WTC11 (cell line): ENCODE measurements at regions not wholly inside any gene's neighbourhood (a gene's known extent, or its start where the extent isn't known, plus 50 kb on each side); places are given as distances from the start of the nearest gene placed in this dataset.
A peak's percentile ranks its signal among the peaks of the same experiment; 100 is the strongest.

Experiments
- ATAC-seq: fragments of 200-7000 bp; cut with Tn5 transposase; 2 replicates; pipeline ENCODE4 v1.10.0; 2021; ENCODE audit warnings: mild to moderate bottlenecking, moderate library complexity
- CTCF ChIA-PET: fragments of 300-600 bp; sonication (Branson Sonifier 250); formaldehyde crosslinking; loops from one replicate; lab custom pipeline; 2021; ENCODE audit warnings: antibody characterized with exemption; lab: Charles Lee
- POLR2A ChIA-PET: fragments of 350-600 bp; sonication (Branson Sonifier 250); formaldehyde crosslinking; loops from one replicate; lab custom pipeline; 2021; ENCODE audit warnings: antibody characterized with exemption; lab: Charles Lee
- DNase-seq: peaks from one replicate; pipeline ENCODE4 v3.0.0; 2021; ENCODE audit warnings: low spot score
- H3K27ac Mint-ChIP-seq: 2 replicates; pipeline ENCODE4 v1.8.0; 2021; ENCODE audit warnings: mixed read lengths
- H3K27me3 Mint-ChIP-seq: 2 replicates; pipeline ENCODE4 v1.8.0; 2021; ENCODE audit warnings: low read depth, mild to moderate bottlenecking, moderate library complexity, mixed read lengths
- H3K36me3 Mint-ChIP-seq: 2 replicates; pipeline ENCODE4 v1.8.0; 2021; ENCODE audit warnings: mixed read lengths
- H3K4me1 Mint-ChIP-seq: 2 replicates; pipeline ENCODE4 v1.8.0; 2022; ENCODE audit warnings: mixed read lengths
- H3K4me3 Mint-ChIP-seq: 2 replicates; pipeline ENCODE4 v1.8.0; 2021; ENCODE audit warnings: mild to moderate bottlenecking, moderate library complexity, mixed read lengths
- H3K9me3 Mint-ChIP-seq: 2 replicates; pipeline ENCODE4 v1.8.0; 2021; ENCODE audit warnings: mixed read lengths
- ATF3 ChIP-seq: sonication (generic); formaldehyde crosslinking; conservative IDR thresholded peaks from 2 replicates; pipeline ENCODE4 v1.8.1; 2022; ENCODE audit warnings: mild to moderate bottlenecking, missing genetic modification reagents
- CBFB ChIP-seq: sonication (generic); formaldehyde crosslinking; IDR thresholded peaks from 2 replicates; pipeline ENCODE4 v1.8.1; 2022; ENCODE audit warnings: mild to moderate bottlenecking, low read depth, missing genetic modification reagents
- CREB1 ChIP-seq: sonication (generic); formaldehyde crosslinking; IDR thresholded peaks from 2 replicates; pipeline ENCODE4 v1.8.0; 2023; ENCODE audit warnings: mild to moderate bottlenecking, missing genetic modification reagents
- CREM ChIP-seq: sonication (generic); formaldehyde crosslinking; IDR thresholded peaks from 2 replicates; pipeline ENCODE4 v1.8.1; 2022; ENCODE audit warnings: mild to moderate bottlenecking, missing genetic modification reagents, moderate library complexity
- ERG ChIP-seq: fragments of 250-450 bp; sonication (Bioruptor Pico); IDR thresholded peaks from 2 replicates; pipeline ENCODE4 v1.8.0; 2021; ENCODE audit warnings: mild to moderate bottlenecking
- FOXP1 ChIP-seq: sonication (generic); formaldehyde crosslinking; IDR thresholded peaks from 2 replicates; pipeline ENCODE4 v1.8.0; 2022; ENCODE audit warnings: missing genetic modification reagents, mild to moderate bottlenecking, moderate library complexity, borderline replicate concordance
- GABPB1 ChIP-seq: sonication (generic); formaldehyde crosslinking; IDR thresholded peaks from 2 replicates; pipeline ENCODE4 v1.8.1; 2023; ENCODE audit warnings: mild to moderate bottlenecking, missing genetic modification reagents
- NR1H2 ChIP-seq: sonication (generic); formaldehyde crosslinking; IDR thresholded peaks from 2 replicates; pipeline ENCODE4 v1.9.0; 2021; ENCODE audit warnings: mild to moderate bottlenecking, moderate library complexity, missing genetic modification reagents
- NR2C2 ChIP-seq: sonication (generic); formaldehyde crosslinking; IDR thresholded peaks from 2 replicates; pipeline ENCODE4 v1.8.0; 2022; ENCODE audit warnings: mild to moderate bottlenecking, missing genetic modification reagents
- PRRX2 ChIP-seq: fragments of 250-450 bp; sonication (Bioruptor Pico); IDR thresholded peaks from 2 replicates; pipeline ENCODE4 v1.8.0; 2021; ENCODE audit warnings: mild to moderate bottlenecking
- SMAD3 ChIP-seq: sonication (generic); formaldehyde crosslinking; IDR thresholded peaks from 2 replicates; pipeline ENCODE4 v1.8.0; 2022; ENCODE audit warnings: missing genetic modification reagents, mild to moderate bottlenecking, borderline replicate concordance
- USF2 ChIP-seq: sonication (generic); formaldehyde crosslinking; IDR thresholded peaks from 2 replicates; pipeline ENCODE4 v1.8.1; 2023; ENCODE audit warnings: mild to moderate bottlenecking, missing genetic modification reagents, moderate library complexity
- ZNF121 ChIP-seq: sonication (generic); formaldehyde crosslinking; IDR thresholded peaks from 2 replicates; pipeline ENCODE4 v1.8.0; 2023; ENCODE audit warnings: missing genetic modification reagents
- ZNF232 ChIP-seq: sonication (generic); formaldehyde crosslinking; IDR thresholded peaks from 2 replicates; pipeline ENCODE4 v1.8.0; 2022; ENCODE audit warnings: mild to moderate bottlenecking, missing genetic modification reagents
- ZNF317 ChIP-seq: sonication (generic); formaldehyde crosslinking; IDR thresholded peaks from 2 replicates; pipeline ENCODE4 v1.8.1; 2023; ENCODE audit warnings: low read depth, mild to moderate bottlenecking, moderate library complexity, missing genetic modification reagents, borderline replicate concordance
- ZNF416 ChIP-seq: fragments of 250-450 bp; sonication (Bioruptor Pico); IDR thresholded peaks from 2 replicates; pipeline ENCODE4 v1.9.0; 2021; ENCODE audit warnings: mild to moderate bottlenecking, inconsistent platforms
- TF ChIP-seq, protein P1 (sequence below): fragments of 250-450 bp; sonication (Bioruptor Pico); conservative IDR thresholded peaks from 2 replicates; pipeline ENCODE4 v1.9.0; 2021; ENCODE audit warnings: mild to moderate bottlenecking
- TF ChIP-seq, protein P2 (sequence below): fragments of 200-600 bp; IDR thresholded peaks from 2 replicates; pipeline ENCODE4 v1.8.0; 2022; ENCODE audit warnings: antibody characterized with exemption

GRCh38 chr10:123301077-123301857, 147.1 kb downstream of the BUB3 start:
- no peak for ATAC-seq
- CTCF ChIA-PET = interaction anchor here (0.7 to 1.3 kb wide), 5 partner anchors 9 to 167 kb away, joined by 3 to 5 read pairs (median 3); no protein-coding TSS in a partner anchor
- H3K4me3 Mint-ChIP-seq = no peak overlapping the region
- peaks cover 14% of the 10 kb centered on the region; the same call in 1 of the 2 replicates for H3K4me1 Mint-ChIP-seq
- no peak for TF ChIP-seq ZNF121 (CRISPR knock-in tag)
- TF ChIP-seq, all 79 proteins: peak for 0
- POLR2A ChIA-PET = interaction anchor here (0.7 kb wide), 1 partner anchor 1002 kb away, joined by 7 read pairs; no protein-coding TSS in a partner anchor
- H3K27me3 Mint-ChIP-seq = no peaks in the 10 kb centered on the region; the same call in 1 of the 2 replicates
- peaks cover 21% of the 10 kb centered on the region for H3K36me3 Mint-ChIP-seq
- H3K27ac Mint-ChIP-seq = no peak overlapping the region
- DNase-seq = peak; percentile 18
- peaks cover 21% of the 10 kb centered on the region for H3K9me3 Mint-ChIP-seq

- peaks cover 14% of the 10 kb centered on the region; the same call in 1 of the 2 replicates for H3K4me1 Mint-ChIP-seq
- CTCF ChIA-PET = no interaction called here
- no peak overlapping the region for H3K27ac Mint-ChIP-seq
- H3K27me3 Mint-ChIP-seq = no peaks in the 10 kb centered on the region; the same call in 1 of the 2 replicates
- DNase-seq (no peak), ATAC-seq (no peak)
- H3K36me3 Mint-ChIP-seq = peaks cover 21% of the 10 kb centered on the region
- H3K4me3 Mint-ChIP-seq = no peak overlapping the region
- peaks cover 21% of the 10 kb centered on the region for H3K9me3 Mint-ChIP-seq
- TF ChIP-seq CREM (CRISPR knock-in tag) (no peak), ZNF317 (CRISPR knock-in tag) (no peak), FOXP1 (CRISPR knock-in tag) (no peak), ATF3 (CRISPR knock-in tag) (no peak), ZNF416 (no peak)
- POLR2A ChIA-PET = no interaction called here
These were observed 149.6 kb downstream of the BUB3 start for GRCh38 chr10:123303581-123304337.

DNA sequence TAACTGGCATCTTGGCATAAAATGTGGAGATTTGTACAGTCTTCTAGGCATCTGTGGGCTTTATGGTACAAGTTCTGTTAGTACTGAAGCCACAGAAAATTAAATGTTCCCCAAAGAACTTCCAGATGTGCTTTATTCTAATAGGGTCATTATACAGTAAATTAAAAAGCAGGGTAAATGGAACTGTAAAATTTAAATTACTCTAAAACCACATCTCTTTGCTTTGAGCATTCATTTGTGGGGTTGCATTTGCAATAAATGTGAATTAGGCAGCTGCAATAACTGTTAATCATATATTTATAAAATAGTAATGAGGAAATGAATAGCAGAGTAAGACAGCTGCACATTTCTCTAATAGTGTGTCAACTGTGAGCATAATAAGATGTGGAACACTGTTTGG, 151.5 kb downstream of the BUB3 start:
- H3K9me3 Mint-ChIP-seq = peaks cover 21% of the 10 kb centered on the region
- H3K36me3 Mint-ChIP-seq = peaks cover 21% of the 10 kb centered on the region
- POLR2A ChIA-PET = no interaction called here
- no peak overlapping the region for H3K27ac Mint-ChIP-seq
- TF ChIP-seq ERG (CRISPR knock-in tag) (no peak), NR2C2 (no peak), NR1H2 (CRISPR knock-in tag) (no peak), ZNF232 (CRISPR knock-in tag) (no peak), PRRX2 (no peak), CBFB (no peak), USF2 (no peak), GABPB1 (CRISPR knock-in tag) (no peak), SMAD3 (no peak), CREB1 (no peak)
- TF ChIP-seq, protein P1, sequence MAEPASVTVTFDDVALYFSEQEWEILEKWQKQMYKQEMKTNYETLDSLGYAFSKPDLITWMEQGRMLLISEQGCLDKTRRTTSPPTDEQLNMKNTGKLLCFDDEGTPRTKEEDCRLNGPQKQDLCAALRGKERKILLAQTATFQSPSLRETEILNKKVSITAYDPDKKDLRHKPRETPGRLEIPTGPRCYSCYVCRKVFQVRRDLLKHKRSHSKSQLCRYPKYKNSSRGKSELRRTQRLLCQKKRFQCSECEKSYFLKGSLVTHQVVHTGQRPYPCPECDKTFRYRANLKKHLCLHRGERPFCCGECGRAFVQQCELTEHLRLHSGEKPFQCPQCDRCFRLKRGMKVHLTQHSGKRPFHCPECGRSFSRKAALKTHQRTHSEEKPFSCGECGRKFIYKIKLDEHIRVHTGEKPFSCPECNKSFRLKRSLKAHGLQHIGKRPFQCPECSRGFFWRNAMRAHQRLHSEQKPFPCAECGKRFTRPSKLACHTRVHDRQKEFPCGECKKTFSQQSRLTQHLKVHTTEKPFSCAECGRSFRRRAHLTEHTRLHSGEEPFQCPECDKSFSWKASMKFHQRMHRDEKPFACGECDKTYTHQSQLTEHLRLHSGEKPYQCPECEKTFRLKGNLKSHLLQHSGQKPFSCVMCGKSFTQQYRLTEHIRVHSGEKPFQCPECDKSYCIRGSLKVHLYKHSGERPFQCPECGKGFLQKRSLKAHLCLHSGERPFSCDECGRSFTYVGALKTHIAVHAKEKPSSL (CRISPR knock-in tag) = no peak
- TF ChIP-seq, protein P2, sequence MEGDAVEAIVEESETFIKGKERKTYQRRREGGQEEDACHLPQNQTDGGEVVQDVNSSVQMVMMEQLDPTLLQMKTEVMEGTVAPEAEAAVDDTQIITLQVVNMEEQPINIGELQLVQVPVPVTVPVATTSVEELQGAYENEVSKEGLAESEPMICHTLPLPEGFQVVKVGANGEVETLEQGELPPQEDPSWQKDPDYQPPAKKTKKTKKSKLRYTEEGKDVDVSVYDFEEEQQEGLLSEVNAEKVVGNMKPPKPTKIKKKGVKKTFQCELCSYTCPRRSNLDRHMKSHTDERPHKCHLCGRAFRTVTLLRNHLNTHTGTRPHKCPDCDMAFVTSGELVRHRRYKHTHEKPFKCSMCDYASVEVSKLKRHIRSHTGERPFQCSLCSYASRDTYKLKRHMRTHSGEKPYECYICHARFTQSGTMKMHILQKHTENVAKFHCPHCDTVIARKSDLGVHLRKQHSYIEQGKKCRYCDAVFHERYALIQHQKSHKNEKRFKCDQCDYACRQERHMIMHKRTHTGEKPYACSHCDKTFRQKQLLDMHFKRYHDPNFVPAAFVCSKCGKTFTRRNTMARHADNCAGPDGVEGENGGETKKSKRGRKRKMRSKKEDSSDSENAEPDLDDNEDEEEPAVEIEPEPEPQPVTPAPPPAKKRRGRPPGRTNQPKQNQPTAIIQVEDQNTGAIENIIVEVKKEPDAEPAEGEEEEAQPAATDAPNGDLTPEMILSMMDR = no peak
- TF ChIP-seq, all 79 proteins: peak for 0
- Mint-ChIP-seq H3K27me3 (no peaks in the 10 kb centered on the region; the same call in 1 of the 2 replicates), H3K4me3 (no peak overlapping the region), H3K4me1 (peaks cover 25% of the 10 kb centered on the region)
- no peak for DNase-seq
- CTCF ChIA-PET = interaction anchor here (0.8 to 1.7 kb wide), 3 partner anchors 21 to 152 kb away, joined by 3 to 4 read pairs (median 3); partner anchors contain the start of gene BUB3
- ATAC-seq = no peak
